ENCODE measurements at regions not wholly inside any gene's neighbourhood (a gene's known extent, or its start where the extent isn't known, plus 50 kb on each side); places are given as distances from the start of the nearest gene placed in this dataset.

DNA sequence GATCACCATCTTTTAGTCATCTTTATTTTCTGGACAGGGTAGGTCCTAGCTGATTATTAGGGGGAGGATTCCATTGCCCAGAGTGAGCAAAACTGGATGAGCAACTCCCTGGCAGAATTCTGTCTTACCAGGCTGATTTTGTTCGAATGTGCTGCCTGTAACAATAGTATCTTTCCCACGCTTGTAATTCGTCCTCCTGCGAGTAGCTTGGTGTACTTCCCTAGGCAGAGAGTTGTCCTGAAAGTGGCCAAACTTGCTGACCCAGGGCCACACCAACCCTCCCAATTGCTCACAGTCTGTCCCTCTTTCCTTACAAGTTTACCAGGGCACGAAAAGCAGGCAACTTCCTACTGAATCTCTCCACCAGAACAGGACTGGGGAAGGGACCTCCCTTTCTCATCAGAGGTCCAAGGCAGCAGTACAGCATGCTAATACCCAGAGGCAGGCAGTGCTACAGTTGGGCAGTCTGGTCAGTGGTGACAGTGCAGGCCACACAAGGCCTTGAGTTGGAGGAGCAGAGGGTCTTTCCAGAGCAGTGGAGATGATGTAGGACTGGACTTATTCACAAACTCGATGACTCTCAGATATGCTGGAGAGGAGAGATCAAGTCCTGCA, 67.8 kb upstream of the NLK start:
- TF ChIP-seq POLR2A (IDR thresholded peaks at IDR 0.05; ENCODE audit: low read depth, low read length) = no peak
- TF ChIP-seq CHD1 (IDR thresholded peaks at IDR 0.05; ENCODE audit: low read depth, low read length) = no peak
- TF ChIP-seq, protein P1, sequence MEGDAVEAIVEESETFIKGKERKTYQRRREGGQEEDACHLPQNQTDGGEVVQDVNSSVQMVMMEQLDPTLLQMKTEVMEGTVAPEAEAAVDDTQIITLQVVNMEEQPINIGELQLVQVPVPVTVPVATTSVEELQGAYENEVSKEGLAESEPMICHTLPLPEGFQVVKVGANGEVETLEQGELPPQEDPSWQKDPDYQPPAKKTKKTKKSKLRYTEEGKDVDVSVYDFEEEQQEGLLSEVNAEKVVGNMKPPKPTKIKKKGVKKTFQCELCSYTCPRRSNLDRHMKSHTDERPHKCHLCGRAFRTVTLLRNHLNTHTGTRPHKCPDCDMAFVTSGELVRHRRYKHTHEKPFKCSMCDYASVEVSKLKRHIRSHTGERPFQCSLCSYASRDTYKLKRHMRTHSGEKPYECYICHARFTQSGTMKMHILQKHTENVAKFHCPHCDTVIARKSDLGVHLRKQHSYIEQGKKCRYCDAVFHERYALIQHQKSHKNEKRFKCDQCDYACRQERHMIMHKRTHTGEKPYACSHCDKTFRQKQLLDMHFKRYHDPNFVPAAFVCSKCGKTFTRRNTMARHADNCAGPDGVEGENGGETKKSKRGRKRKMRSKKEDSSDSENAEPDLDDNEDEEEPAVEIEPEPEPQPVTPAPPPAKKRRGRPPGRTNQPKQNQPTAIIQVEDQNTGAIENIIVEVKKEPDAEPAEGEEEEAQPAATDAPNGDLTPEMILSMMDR (conservative IDR thresholded peaks at IDR 0.05; ENCODE audit: low read depth, low read length) = no peak
